ENCODE measurements at regions not wholly inside any gene's neighbourhood (a gene's known extent, or its start where the extent isn't known, plus 50 kb on each side); places are given as distances from the start of the nearest gene placed in this dataset.

- DNase-seq (ENCODE audit: insufficient read length, low spot score, missing footprints): no peak
- Histone ChIP-seq H4K20me1 (ENCODE audit: insufficient read depth, low read length) (no peaks in the 10 kb centered on the region), H3K36me3 (ENCODE audit: insufficient read depth, low read length) (no peaks in the 10 kb centered on the region), H3K4me2 (ENCODE audit: insufficient read depth, low read length) (no peak overlapping the region), H3K4me1 (ENCODE audit: insufficient read depth, low read length) (peaks cover 4% of the 10 kb centered on the region), H3K9me3 (ENCODE audit: low read depth, low read length) (no peaks in the 10 kb centered on the region), H2AFZ (ENCODE audit: low read length) (no peak overlapping the region), H3K79me2 (ENCODE audit: insufficient read depth, low read length) (no peaks in the 10 kb centered on the region), H3K27me3 (ENCODE audit: insufficient read depth, low read length) (no peaks in the 10 kb centered on the region), H3K4me3 (ENCODE audit: insufficient read depth, low read length) (no peak overlapping the region), H3K27ac (ENCODE audit: low read depth, low read length) (no peak overlapping the region)
- TF ChIP-seq CTCF (IDR thresholded peaks at IDR 0.05; ENCODE audit: extremely low read depth, low read depth, low read length): no peak
Observed at GRCh38 chr16:48949636-48950035, 332.0 kb downstream of the CBLN1 start.

GRCh38 chr16:48948911-48949310 is 332.7 kb downstream of the CBLN1 start:
- Histone ChIP-seq H3K79me2 (ENCODE audit: insufficient read depth, low read length) (no peaks in the 10 kb centered on the region), H3K4me3 (ENCODE audit: insufficient read depth, low read length) (no peak overlapping the region), H3K27me3 (ENCODE audit: insufficient read depth, low read length) (no peaks in the 10 kb centered on the region), H3K36me3 (ENCODE audit: insufficient read depth, low read length) (no peaks in the 10 kb centered on the region), H2AFZ (ENCODE audit: low read length) (no peak overlapping the region), H3K4me2 (ENCODE audit: insufficient read depth, low read length) (no peak overlapping the region), H3K4me1 (ENCODE audit: insufficient read depth, low read length) (peaks cover 4% of the 10 kb centered on the region), H3K9me3 (ENCODE audit: low read depth, low read length) (no peaks in the 10 kb centered on the region), H3K27ac (ENCODE audit: low read depth, low read length) (no peak overlapping the region), H4K20me1 (ENCODE audit: insufficient read depth, low read length) (no peaks in the 10 kb centered on the region)
- TF ChIP-seq CTCF (IDR thresholded peaks at IDR 0.05; ENCODE audit: extremely low read depth, low read depth, low read length): no peak
- DNase-seq (ENCODE audit: insufficient read length, low spot score, missing footprints): no peak

GRCh38 chr16:48947371-48947713 is 334.3 kb downstream of the CBLN1 start:
- Histone ChIP-seq H3K79me2 (ENCODE audit: insufficient read depth, low read length) (no peaks in the 10 kb centered on the region), H3K9me3 (ENCODE audit: low read depth, low read length) (no peaks in the 10 kb centered on the region), H3K36me3 (ENCODE audit: insufficient read depth, low read length) (no peaks in the 10 kb centered on the region), H4K20me1 (ENCODE audit: insufficient read depth, low read length) (no peaks in the 10 kb centered on the region), H3K27me3 (ENCODE audit: insufficient read depth, low read length) (no peaks in the 10 kb centered on the region), H3K27ac (ENCODE audit: low read depth, low read length) (no peak overlapping the region), H3K4me3 (ENCODE audit: insufficient read depth, low read length) (no peak overlapping the region), H3K4me1 (ENCODE audit: insufficient read depth, low read length) (peaks cover 4% of the 10 kb centered on the region), H3K4me2 (ENCODE audit: insufficient read depth, low read length) (no peak overlapping the region), H2AFZ (ENCODE audit: low read length) (no peak overlapping the region)
- TF ChIP-seq CTCF (IDR thresholded peaks at IDR 0.05; ENCODE audit: extremely low read depth, low read depth, low read length): no peak
- no peak for DNase-seq (ENCODE audit: insufficient read length, low spot score, missing footprints)

GRCh38 chr16:48946686-48947370 is 334.8 kb downstream of the CBLN1 start:
- no peak for DNase-seq (ENCODE audit: insufficient read length, low spot score, missing footprints)

More at GRCh38 chr16:48946686-48947370, 334.8 kb downstream of the CBLN1 start:
- Histone ChIP-seq H2AFZ (ENCODE audit: low read length) (no peak overlapping the region), H3K4me3 (ENCODE audit: insufficient read depth, low read length) (no peak overlapping the region), H3K4me2 (ENCODE audit: insufficient read depth, low read length) (no peak overlapping the region), H4K20me1 (ENCODE audit: insufficient read depth, low read length) (no peaks in the 10 kb centered on the region), H3K4me1 (ENCODE audit: insufficient read depth, low read length) (peaks cover 4% of the 10 kb centered on the region), H3K27ac (ENCODE audit: low read depth, low read length) (no peak overlapping the region), H3K36me3 (ENCODE audit: insufficient read depth, low read length) (no peaks in the 10 kb centered on the region), H3K79me2 (ENCODE audit: insufficient read depth, low read length) (no peaks in the 10 kb centered on the region), H3K9me3 (ENCODE audit: low read depth, low read length) (no peaks in the 10 kb centered on the region), H3K27me3 (ENCODE audit: insufficient read depth, low read length) (no peaks in the 10 kb centered on the region)
- no peak for TF ChIP-seq CTCF (IDR thresholded peaks at IDR 0.05; ENCODE audit: extremely low read depth, low read depth, low read length)
